ENCODE measurements at regions not wholly inside any gene's neighbourhood (a gene's known extent, or its start where the extent isn't known, plus 50 kb on each side); places are given as distances from the start of the nearest gene placed in this dataset.

- DNase-seq = no peak
These were observed 296.9 kb upstream of the NECTIN3 start for GRCh38 chr3:110774496-110775265.

GRCh38 chr3:110779581-110779980 lies 292.0 kb upstream of the NECTIN3 start:
- DNase-seq = no peak

DNA sequence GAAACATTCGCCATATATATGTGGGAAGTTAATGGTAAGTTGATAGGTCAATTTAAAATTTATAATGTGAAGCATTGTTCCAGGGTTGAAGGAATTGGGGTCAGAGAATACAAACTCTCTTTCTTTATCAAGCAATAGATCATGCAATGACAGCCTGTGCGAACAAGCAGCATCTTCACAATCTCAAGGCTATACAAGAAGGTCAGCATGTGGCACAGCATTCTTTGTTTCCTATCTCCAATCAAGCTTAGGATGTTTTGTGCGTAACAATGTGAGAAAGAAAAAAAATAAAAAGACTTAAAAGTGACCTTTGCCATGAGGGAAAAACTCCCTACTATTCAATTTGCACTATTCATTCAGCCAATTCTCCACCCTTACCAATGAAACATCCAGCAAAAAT lies 288.1 kb upstream of the NECTIN3 start:
- DNase-seq = no peak

DNA sequence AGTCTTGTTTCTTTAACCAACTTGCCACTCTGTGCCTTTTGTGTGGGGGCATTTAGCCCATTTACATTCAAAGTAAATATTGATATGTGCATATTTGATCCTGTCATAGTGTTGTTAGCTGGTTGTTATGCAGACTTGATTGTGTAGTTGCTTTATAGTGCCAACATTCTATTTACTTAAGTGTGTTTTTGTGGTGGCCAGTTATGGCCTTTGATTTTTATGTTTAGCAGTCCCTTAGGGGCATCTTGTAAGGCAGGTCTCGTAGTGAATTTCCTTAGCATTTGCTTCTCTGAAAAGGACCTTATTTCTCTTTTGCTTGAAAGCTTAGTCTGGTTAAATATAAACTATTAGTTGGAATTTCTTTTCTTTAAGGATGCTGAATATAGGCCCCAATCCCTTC lies 282.8 kb upstream of the NECTIN3 start:
- no peak for DNase-seq

- no peak for DNase-seq
These were observed 282.3 kb upstream of the NECTIN3 start for GRCh38 chr3:110789315-110789714.

- no peak for DNase-seq
These were observed 281.0 kb upstream of the NECTIN3 start for GRCh38 chr3:110790631-110791030.

DNA sequence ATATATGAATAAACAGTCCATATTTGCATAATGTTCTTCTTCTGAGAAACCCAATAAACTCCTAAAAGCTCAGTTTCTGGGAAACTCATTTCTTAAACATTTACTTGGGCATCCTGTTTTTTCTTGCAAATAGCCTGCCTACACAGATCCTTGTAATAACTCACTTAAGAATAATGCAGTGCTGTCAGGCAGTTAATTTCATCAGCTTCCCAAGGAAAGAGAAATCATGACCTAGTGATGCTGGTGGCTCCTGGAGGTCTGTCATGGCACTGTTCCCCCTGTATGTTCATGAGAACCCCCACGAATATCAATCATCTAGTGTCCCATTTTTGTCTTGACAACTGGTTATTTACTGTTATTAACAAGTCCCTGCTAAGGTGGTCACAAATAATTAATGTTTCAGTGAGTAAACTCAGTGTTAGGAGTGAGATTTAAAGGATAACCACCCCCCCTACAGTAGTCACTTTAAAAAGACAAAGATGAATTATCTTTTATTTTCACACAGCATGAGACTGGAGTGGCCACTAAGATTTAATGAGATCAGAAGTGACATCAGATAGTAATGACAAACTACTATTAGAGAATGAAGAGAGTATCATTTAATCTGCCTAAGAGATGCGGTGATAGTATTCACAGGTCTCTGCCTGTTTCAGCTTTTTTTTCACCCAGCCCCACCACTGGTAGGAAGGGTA lies 279.5 kb upstream of the NECTIN3 start:
- DNase-seq = no peak

- no peak for DNase-seq
These were observed 278.0 kb upstream of the NECTIN3 start for GRCh38 chr3:110793611-110794010.

DNA sequence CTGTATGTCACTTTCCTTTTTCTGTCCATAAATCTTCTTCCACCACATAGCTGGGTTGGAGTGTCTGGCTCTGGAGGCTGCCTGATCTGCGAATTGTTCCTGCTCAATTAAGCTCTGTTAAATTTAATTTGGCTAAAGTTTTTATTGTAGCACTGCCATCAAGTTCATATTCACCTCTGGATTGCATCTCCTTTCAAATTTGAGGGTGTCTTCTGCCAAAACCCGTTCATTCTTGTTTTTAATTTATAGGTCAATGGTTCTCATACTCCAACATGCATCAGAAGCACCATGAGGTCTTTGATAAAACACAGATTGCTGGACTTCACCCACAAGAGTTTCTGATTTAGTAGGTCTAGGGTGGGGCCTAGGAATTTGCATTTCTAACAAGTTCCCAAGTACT lies 276.5 kb upstream of the NECTIN3 start:
- DNase-seq = no peak

DNA sequence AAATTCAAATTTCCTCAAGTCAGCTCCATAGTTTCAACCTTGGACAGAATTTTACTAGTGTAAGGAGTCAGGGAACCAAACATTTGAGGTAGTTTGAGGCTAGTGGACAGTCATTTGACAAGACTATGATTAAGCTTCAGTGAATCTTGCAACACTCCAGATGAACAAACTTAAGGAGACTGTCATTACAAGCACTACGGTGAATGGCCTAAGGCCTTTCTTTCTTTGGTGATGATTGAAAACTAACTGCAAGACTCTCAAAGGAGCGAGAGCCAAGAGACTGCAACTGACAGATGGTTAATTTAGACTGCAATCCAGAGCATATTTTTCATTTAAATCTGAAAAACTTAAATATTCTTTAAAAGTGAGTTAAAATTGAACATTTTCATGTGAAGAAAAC lies 272.3 kb upstream of the NECTIN3 start:
- DNase-seq = no peak

- DNase-seq = no peak
These were observed 266.8 kb upstream of the NECTIN3 start for GRCh38 chr3:110804856-110805255.

- DNase-seq = no peak
These were observed 264.7 kb upstream of the NECTIN3 start for GRCh38 chr3:110806924-110807323.

- no peak for DNase-seq
These were observed 263.0 kb upstream of the NECTIN3 start for GRCh38 chr3:110808630-110809029.

DNA sequence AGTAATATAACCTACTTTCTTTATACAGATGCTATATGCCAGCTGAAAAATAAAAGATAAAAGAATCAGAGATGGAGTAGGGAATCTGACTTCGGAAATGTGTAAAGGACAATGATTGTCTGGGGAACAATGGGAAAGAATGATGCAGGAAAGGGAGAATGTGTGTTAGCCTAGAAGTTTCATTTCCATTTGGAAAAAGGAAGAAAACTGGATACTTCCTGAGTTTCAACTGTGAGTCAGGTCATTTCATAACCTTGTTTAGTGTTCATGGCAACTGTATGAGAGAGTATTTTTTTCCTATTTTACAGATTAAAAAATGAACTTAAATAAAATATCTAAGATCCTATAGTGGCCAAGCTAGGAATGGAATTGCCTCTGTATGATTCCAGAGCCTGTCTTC lies 261.3 kb upstream of the NECTIN3 start:
- no peak for DNase-seq

DNA sequence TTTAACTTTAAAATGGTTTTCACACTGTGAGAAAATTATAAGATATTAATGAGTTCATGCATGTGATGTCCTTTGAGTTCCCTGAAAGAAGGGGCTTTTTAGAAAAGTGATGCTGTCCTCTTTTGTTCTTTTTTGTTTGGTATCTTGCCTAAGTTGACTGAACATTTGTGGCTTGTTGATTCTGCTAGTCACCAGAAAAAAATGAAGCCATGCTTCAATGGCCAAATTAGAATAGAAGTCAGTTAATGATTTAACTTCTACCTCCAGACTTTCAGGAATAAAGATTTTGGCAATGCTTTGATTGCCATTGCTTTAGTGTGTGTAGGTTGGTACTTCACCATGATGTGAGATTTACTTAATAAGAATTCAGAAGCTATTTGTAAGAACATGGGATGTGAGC lies 260.6 kb upstream of the NECTIN3 start:
- DNase-seq = no peak

GRCh38 chr3:110813541-110813940 lies 258.1 kb upstream of the NECTIN3 start:
- DNase-seq = no peak

GRCh38 chr3:110814170-110815007 lies 257.2 kb upstream of the NECTIN3 start:
- DNase-seq = no peak

- no peak for DNase-seq
These were observed 256.5 kb upstream of the NECTIN3 start for GRCh38 chr3:110815008-110815583.

GRCh38 chr3:110816008-110816407 lies 255.6 kb upstream of the NECTIN3 start:
- no peak for DNase-seq

DNA sequence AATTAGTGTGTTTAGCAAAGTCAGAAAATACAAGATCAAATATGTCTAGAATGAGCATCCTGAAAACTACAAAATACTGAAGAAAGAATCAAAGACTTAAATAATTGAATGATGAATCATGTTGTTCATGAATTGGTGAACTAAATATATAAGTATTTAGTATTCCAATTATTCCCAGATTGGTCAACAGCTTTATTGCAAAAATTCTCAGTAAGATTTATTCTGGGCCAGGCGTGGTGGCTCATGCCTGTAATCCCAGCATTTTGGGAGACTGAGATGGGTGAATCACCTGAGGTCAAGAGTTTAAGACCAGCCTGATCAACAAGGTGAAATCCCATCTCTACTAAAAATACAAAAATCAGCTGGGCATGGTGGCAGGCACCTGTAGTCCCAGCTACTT lies 250.0 kb upstream of the NECTIN3 start:
- no peak for DNase-seq

DNA sequence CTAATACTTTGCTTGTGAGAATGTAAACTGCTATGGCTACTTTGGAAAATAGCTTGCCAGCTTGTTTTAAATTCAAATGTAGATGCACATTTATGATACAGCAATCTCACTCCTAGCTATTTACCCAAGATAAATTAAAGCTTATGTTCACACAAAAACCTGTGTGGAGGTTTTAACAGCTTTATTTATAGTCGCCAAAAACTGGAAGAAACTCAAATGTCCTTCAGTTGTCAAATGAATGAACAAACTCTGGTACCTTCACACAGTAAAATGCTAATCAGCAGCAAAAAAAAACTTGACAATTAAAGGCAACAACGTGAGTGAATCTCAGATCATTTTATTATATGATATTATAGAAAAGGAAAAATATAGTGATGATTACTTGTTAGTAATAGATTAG lies 248.6 kb upstream of the NECTIN3 start:
- DNase-seq = no peak

- DNase-seq = no peak
These were observed 224.6 kb upstream of the NECTIN3 start for GRCh38 chr3:110846971-110847370.

GRCh38 chr3:110849064-110849463 lies 222.6 kb upstream of the NECTIN3 start:
- DNase-seq = no peak
